Transverse colon (tissue), 4 donors: ENCODE measurements at regions not wholly inside any gene's neighbourhood (a gene's known extent, or its start where the extent isn't known, plus 50 kb on each side); places are given as distances from the start of the nearest gene placed in this dataset.

Experiments
- EP300 ChIP-seq: sonication (generic); formaldehyde crosslinking; IDR thresholded peaks from one replicate; pipeline ENCODE4 v1.6.1; 2017; ENCODE audit warnings: antibody characterized with exemption, low read depth
- POLR2A ChIP-seq: fragments of 450-650 bp; IDR thresholded peaks from one replicate; pipeline ENCODE4 v1.6.1; 2016; ENCODE audit warnings: antibody characterized with exemption, mild to moderate bottlenecking, moderate library complexity
- POLR2AphosphoS5 ChIP-seq, 3 donors: sonication (generic); formaldehyde crosslinking; IDR thresholded peaks; one replicate each; pipeline ENCODE4 v1.6.1; 2016; ENCODE audit warnings: antibody characterized with exemption in 3 of 3
- TF ChIP-seq, protein P1 (sequence below), 5 experiments: fragments of 200-600 bp in 3 of 5; fragments of 450-650 bp in 2 of 5; sonication (generic) in 3 of 5; IDR thresholded peaks; 1 replicate in 2 of 5; 2 replicates in 3 of 5; pipeline ENCODE4 v1.5.1; 2016 to 2017; ENCODE audit warnings: antibody characterized with exemption in 5 of 5, inconsistent platforms in 3 of 5, mild to moderate bottlenecking in 2 of 5, moderate library complexity in 1 of 5

DNA sequence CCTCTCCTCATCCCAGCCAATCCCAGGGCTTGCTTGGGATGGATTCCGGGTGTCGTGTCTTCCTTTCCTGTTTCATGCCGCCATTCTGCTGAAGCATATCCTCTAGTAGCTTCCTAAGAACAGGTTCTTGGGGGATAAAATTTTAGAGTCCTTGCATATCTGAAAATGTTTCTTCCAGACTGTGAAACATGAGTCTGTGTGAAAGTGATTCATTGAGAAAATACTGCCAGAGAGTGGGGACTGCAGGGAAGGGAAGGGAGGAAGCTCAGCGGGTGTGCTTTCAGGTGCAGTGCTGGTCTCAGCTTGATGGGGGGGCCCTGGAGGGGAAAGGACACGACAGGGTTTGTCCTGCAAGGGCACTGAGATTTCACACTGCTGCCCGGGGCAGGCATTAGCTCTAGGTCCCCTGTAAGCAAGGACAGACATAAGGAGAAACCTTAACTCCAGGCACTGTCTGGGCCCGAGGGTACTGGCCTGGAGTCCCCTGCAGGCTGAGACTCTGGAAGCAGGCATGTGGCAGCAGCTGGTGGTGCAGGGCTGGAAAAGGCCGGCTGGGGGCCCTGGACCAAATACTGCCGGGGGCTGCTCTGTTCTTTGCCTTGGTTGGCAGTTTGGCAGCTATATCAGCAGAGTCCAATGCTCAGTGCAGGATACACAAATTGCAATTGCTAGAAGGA lies 97.6 kb upstream of the HS6ST1 start:
- TF ChIP-seq, protein P1, sequence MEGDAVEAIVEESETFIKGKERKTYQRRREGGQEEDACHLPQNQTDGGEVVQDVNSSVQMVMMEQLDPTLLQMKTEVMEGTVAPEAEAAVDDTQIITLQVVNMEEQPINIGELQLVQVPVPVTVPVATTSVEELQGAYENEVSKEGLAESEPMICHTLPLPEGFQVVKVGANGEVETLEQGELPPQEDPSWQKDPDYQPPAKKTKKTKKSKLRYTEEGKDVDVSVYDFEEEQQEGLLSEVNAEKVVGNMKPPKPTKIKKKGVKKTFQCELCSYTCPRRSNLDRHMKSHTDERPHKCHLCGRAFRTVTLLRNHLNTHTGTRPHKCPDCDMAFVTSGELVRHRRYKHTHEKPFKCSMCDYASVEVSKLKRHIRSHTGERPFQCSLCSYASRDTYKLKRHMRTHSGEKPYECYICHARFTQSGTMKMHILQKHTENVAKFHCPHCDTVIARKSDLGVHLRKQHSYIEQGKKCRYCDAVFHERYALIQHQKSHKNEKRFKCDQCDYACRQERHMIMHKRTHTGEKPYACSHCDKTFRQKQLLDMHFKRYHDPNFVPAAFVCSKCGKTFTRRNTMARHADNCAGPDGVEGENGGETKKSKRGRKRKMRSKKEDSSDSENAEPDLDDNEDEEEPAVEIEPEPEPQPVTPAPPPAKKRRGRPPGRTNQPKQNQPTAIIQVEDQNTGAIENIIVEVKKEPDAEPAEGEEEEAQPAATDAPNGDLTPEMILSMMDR (IDR thresholded peaks at IDR 0.05) = no peak
- TF ChIP-seq POLR2AphosphoS5 (IDR thresholded peaks at IDR 0.05) = no peak
- TF ChIP-seq POLR2A = no peak
- no peak for TF ChIP-seq EP300
